ENCODE measurements at regions not wholly inside any gene's neighbourhood (a gene's known extent, or its start where the extent isn't known, plus 50 kb on each side); places are given as distances from the start of the nearest gene placed in this dataset.

DNA sequence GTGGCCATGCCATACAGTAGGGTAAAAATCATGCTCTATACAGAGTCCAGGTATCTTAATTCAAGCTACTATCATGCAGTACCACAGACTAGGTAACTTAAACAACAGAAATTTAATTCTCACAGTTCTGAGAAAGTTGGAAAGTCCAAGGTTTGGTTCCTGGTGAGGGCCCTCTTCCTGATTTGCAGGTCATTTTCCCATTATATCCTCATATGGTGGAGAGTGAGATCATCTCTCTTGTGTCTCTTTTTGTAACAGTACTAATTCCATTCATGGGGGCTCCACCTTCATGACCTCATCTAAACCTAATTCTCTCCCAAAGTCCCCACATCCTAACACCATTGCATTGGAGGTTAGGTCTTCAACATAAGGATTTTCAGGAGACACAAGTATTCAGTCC lies 335.0 kb upstream of the ACVR2A start:
- no peak for ATAC-seq (ENCODE audit: poor library complexity)
- no peak for DNase-seq
- Histone ChIP-seq H3K27ac (ENCODE audit: low read depth in 1 of 2, low read length in 2 of 2) (no peak overlapping the region), H3K36me3 (ENCODE audit: insufficient read depth, low read length) (no peaks in the 10 kb centered on the region), H3K27me3 (ENCODE audit: control insufficient read depth in 1 of 2, insufficient read depth in 2 of 2, low read length in 2 of 2) (no peaks in the 10 kb centered on the region), H3K4me1 (ENCODE audit: insufficient read depth, low read length) (no peaks in the 10 kb centered on the region), H3K4me3 (ENCODE audit: low read length) (no peak overlapping the region), H3K9me3 (ENCODE audit: control insufficient read depth in 1 of 2, insufficient read depth in 1 of 2, low read length in 2 of 2) (peaks cover 0 to 8% of the 10 kb centered on the region in 2 experiments)
- Mint-ChIP-seq H3K27me3 (no peaks in the 10 kb centered on the region), H3K36me3 (ENCODE audit: low read depth) (no peaks in the 10 kb centered on the region), H3K27ac (no peak overlapping the region), H3K4me3 (no peak overlapping the region), H3K9me3 (no peaks in the 10 kb centered on the region), H3K4me1 (ENCODE audit: low read depth) (peaks cover 7% of the 10 kb centered on the region)
- TF ChIP-seq, protein P1, sequence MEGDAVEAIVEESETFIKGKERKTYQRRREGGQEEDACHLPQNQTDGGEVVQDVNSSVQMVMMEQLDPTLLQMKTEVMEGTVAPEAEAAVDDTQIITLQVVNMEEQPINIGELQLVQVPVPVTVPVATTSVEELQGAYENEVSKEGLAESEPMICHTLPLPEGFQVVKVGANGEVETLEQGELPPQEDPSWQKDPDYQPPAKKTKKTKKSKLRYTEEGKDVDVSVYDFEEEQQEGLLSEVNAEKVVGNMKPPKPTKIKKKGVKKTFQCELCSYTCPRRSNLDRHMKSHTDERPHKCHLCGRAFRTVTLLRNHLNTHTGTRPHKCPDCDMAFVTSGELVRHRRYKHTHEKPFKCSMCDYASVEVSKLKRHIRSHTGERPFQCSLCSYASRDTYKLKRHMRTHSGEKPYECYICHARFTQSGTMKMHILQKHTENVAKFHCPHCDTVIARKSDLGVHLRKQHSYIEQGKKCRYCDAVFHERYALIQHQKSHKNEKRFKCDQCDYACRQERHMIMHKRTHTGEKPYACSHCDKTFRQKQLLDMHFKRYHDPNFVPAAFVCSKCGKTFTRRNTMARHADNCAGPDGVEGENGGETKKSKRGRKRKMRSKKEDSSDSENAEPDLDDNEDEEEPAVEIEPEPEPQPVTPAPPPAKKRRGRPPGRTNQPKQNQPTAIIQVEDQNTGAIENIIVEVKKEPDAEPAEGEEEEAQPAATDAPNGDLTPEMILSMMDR (IDR thresholded peaks at IDR 0.05): no peak
- ChIA-PET CTCF (no interaction called here), POLR2A (no interaction called here)
- intact Hi-C loops (cut with DNase I, micrococcal nuclease): no loop called here

DNA sequence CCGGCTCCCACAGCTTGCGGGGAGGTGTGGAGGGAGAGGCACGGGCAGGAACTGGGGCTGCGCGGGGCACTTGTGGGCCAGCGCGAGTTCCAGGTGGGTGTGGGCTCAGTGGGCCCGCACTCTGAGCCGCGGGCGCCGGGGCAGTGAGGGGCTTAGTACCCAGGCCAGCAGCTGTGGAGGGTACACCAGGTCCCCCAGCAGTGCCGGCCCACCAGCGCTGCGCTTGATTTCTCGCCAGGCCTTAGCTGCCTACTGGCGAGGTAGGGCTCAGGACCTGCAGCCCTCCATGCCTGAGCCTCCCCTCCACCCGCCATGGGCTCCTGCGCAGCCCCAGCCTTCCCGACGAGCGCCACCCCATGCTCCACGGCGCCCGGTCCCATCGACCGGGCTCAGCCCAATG lies 337.9 kb upstream of the ACVR2A start:
- TF ChIP-seq, protein P1 (IDR thresholded peaks at IDR 0.05): no peak
- DNase-seq: no peak
- Mint-ChIP-seq H3K4me1 (ENCODE audit: low read depth) (peaks cover 28% of the 10 kb centered on the region), H3K9me3 (no peaks in the 10 kb centered on the region), H3K36me3 (ENCODE audit: low read depth) (no peaks in the 10 kb centered on the region), H3K27ac (no peak overlapping the region), H3K4me3 (no peak overlapping the region), H3K27me3 (no peaks in the 10 kb centered on the region)
- ChIA-PET CTCF (no interaction called here), POLR2A (no interaction called here)
- Histone ChIP-seq H3K36me3 (ENCODE audit: insufficient read depth, low read length) (no peaks in the 10 kb centered on the region), H3K9me3 (ENCODE audit: control insufficient read depth in 1 of 2, insufficient read depth in 1 of 2, low read length in 2 of 2) (peaks cover 0 to 8% of the 10 kb centered on the region in 2 experiments), H3K27me3 (ENCODE audit: control insufficient read depth in 1 of 2, insufficient read depth in 2 of 2, low read length in 2 of 2) (no peaks in the 10 kb centered on the region), H3K27ac (ENCODE audit: low read depth in 1 of 2, low read length in 2 of 2) (no peak overlapping the region), H3K4me1 (ENCODE audit: insufficient read depth, low read length) (no peaks in the 10 kb centered on the region), H3K4me3 (ENCODE audit: low read length) (no peak overlapping the region)
- intact Hi-C loops (cut with DNase I, micrococcal nuclease): no loop called here
- no peak for ATAC-seq (ENCODE audit: poor library complexity)

DNA sequence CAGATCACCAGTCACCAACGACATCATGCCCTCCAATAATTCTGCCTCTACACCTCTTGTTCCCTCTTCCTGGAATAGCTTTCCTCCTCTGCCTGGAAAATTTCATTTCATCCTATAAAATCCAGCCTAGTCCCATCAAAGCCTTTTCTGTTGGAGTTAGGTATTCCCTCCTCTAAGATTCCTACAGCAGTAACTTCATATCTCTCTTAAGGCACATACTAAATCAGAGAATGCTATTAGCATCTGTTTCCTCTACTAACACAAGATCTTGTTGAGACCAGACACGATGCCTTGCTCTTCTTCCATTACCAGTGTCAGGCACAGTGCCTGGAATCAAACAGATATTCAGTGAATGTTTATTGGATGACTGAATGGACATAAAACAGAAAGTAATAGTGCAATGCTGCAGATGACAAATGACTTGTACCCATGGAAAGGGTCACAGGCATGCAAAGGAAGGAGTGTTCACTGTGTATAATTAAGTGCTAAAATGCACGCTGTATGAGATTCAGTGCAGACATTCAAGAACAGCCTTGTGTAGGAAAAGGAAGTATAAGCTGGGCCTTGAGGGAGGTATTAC lies 342.0 kb upstream of the ACVR2A start:
- POLR2A ChIA-PET: no interaction called here
- no peak overlapping the region for H3K4me3 ChIP-seq (ENCODE audit: low read length)
- H3K4me1 ChIP-seq (ENCODE audit: insufficient read depth, low read length): peaks cover 15% of the 10 kb centered on the region
- CTCF ChIA-PET: no interaction called here
- Mint-ChIP-seq H3K27ac (no peak overlapping the region), H3K4me3 (no peak overlapping the region), H3K9me3 (no peaks in the 10 kb centered on the region), H3K27me3 (no peaks in the 10 kb centered on the region), H3K4me1 (ENCODE audit: low read depth) (peaks cover 45% of the 10 kb centered on the region), H3K36me3 (ENCODE audit: low read depth) (no peaks in the 10 kb centered on the region)
- intact Hi-C loops (cut with DNase I, micrococcal nuclease): no loop called here
- TF ChIP-seq, protein P1 (IDR thresholded peaks at IDR 0.05): no peak
- ATAC-seq (ENCODE audit: poor library complexity) (no peak), DNase-seq (no peak)
- H3K27me3 ChIP-seq (ENCODE audit: control insufficient read depth in 1 of 2, insufficient read depth in 2 of 2, low read length in 2 of 2): no peaks in the 10 kb centered on the region
- peaks cover 0 to 8% of the 10 kb centered on the region in 2 experiments for H3K9me3 ChIP-seq (ENCODE audit: control insufficient read depth in 1 of 2, insufficient read depth in 1 of 2, low read length in 2 of 2)
- no peaks in the 10 kb centered on the region for H3K36me3 ChIP-seq (ENCODE audit: insufficient read depth, low read length)
- H3K27ac ChIP-seq (ENCODE audit: low read depth in 1 of 2, low read length in 2 of 2): no peak overlapping the region
